ENCODE measurements at regions not wholly inside any gene's neighbourhood (a gene's known extent, or its start where the extent isn't known, plus 50 kb on each side); places are given as distances from the start of the nearest gene placed in this dataset.

DNA sequence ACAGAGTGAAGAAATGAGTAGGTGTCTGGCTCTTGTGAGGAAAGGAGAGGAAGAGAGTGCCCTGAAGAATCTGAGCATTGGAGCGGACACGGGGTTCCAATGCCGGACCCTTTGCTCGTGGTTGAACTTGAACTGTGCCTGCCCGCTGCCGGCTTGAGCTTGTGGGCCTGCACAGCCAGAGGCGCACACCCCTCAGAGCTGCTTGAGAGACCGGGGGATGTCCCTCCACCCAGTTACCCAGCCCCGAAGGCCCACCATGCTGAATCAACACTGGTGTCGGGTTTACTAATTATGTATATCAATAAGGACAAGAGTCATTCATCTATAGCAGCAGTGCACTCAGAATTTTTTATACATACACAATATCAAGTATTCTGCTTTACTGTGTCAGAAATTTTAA is 218.3 kb upstream of the CST7 start:
- FAIRE-seq, result no peak
- Histone ChIP-seq H2AFZ (ENCODE audit: low read depth, low read length) (no peak overlapping the region), H3K79me2 (ENCODE audit: control insufficient read depth, insufficient read depth, low read length) (no peaks in the 10 kb centered on the region), H4K20me1 (replicated peaks; ENCODE audit: control insufficient read depth, insufficient read depth, low read length) (no peaks in the 10 kb centered on the region), H3K9me1 (ENCODE audit: control insufficient read depth, insufficient read depth, low read length) (no peaks in the 10 kb centered on the region), H3K27me3 (ENCODE audit: control insufficient read depth in 2 of 2, insufficient read depth in 2 of 2, low read length in 2 of 2) (peaks cover 0 to 12% of the 10 kb centered on the region in 2 experiments; a peak in 1 of 5 replicates), H3K4me2 (ENCODE audit: insufficient read depth, low read length) (no peak overlapping the region), H3K4me1 (replicated peaks in 1 of 2; ENCODE audit: control insufficient read depth in 2 of 2, insufficient read depth in 2 of 2, low read length in 2 of 2) (no peaks in the 10 kb centered on the region), H3K9ac (ENCODE audit: insufficient read depth in 1 of 2, low read depth in 2 of 2, low read length in 2 of 2) (no peak overlapping the region), H3K27ac (ENCODE audit: extremely low read depth, low read depth, low read length) (no peak overlapping the region), H3K4me3 (no peak overlapping the region), H3K36me3 (ENCODE audit: control insufficient read depth, insufficient read depth, low read length) (no peaks in the 10 kb centered on the region), H3K9me3 (replicated peaks; ENCODE audit: control insufficient read depth, insufficient read depth, low read depth, low read length) (no peaks in the 10 kb centered on the region)
- no peak for ATAC-seq
- ChIA-PET POLR2A (no interaction called here), CTCF (ENCODE audit: low intra/inter-chr PET ratio) (no interaction called here)
- WGBS (ENCODE audit: insufficient coverage, low coverage, missing lambda C conversion rate), result 3% methylated on average over 5 of the region's 10 CpGs
- BruUV-seq (replicated peaks), result no TSS peak
- no peak for DNase-seq (ENCODE audit: extremely low read depth in 1 of 4, low spot score in 3 of 4)
- intact Hi-C loops (cut with micrococcal nuclease) (no loop called here), in situ Hi-C loops (cut with MboI) (no loop called here)
- TF ChIP-seq E2F6 (IDR thresholded peaks at IDR 0.05; ENCODE audit: borderline replicate concordance in 1 of 2, extremely low read depth in 1 of 2, insufficient read depth in 1 of 2, insufficient read length in 1 of 2, low read depth in 1 of 2, low read length in 1 of 2, poor library complexity in 1 of 2, severe bottlenecking in 1 of 2) (no peak), ZNF24 (IDR thresholded peaks at IDR 0.05) (no peak), ZNF212 (CRISPR knock-in tag; IDR thresholded peaks at IDR 0.05) (no peak), HIVEP1 (CRISPR knock-in tag; IDR thresholded peaks at IDR 0.05) (no peak), SREBF1 (IDR thresholded peaks at IDR 0.05; ENCODE audit: borderline replicate concordance, low read depth, low read length) (no peak), POLR2AphosphoS2 (IDR thresholded peaks at IDR 0.05; ENCODE audit: low read length) (no peak), SIN3B (IDR thresholded peaks at IDR 0.05; ENCODE audit: low read depth) (no peak), ARNT (IDR thresholded peaks at IDR 0.05) (no peak), TRIM24 (IDR thresholded peaks at IDR 0.05) (no peak), SMARCE1 (IDR thresholded peaks at IDR 0.05) (no peak), XRCC3 (IDR thresholded peaks at IDR 0.05) (no peak), GATA2 (CRISPR knock-in tag; IDR thresholded peaks at IDR 0.05) (no peak), E2F3 (CRISPR knock-in tag; IDR thresholded peaks at IDR 0.05) (no peak), LARP7 (IDR thresholded peaks at IDR 0.05) (no peak)
- TF ChIP-seq, protein P1, sequence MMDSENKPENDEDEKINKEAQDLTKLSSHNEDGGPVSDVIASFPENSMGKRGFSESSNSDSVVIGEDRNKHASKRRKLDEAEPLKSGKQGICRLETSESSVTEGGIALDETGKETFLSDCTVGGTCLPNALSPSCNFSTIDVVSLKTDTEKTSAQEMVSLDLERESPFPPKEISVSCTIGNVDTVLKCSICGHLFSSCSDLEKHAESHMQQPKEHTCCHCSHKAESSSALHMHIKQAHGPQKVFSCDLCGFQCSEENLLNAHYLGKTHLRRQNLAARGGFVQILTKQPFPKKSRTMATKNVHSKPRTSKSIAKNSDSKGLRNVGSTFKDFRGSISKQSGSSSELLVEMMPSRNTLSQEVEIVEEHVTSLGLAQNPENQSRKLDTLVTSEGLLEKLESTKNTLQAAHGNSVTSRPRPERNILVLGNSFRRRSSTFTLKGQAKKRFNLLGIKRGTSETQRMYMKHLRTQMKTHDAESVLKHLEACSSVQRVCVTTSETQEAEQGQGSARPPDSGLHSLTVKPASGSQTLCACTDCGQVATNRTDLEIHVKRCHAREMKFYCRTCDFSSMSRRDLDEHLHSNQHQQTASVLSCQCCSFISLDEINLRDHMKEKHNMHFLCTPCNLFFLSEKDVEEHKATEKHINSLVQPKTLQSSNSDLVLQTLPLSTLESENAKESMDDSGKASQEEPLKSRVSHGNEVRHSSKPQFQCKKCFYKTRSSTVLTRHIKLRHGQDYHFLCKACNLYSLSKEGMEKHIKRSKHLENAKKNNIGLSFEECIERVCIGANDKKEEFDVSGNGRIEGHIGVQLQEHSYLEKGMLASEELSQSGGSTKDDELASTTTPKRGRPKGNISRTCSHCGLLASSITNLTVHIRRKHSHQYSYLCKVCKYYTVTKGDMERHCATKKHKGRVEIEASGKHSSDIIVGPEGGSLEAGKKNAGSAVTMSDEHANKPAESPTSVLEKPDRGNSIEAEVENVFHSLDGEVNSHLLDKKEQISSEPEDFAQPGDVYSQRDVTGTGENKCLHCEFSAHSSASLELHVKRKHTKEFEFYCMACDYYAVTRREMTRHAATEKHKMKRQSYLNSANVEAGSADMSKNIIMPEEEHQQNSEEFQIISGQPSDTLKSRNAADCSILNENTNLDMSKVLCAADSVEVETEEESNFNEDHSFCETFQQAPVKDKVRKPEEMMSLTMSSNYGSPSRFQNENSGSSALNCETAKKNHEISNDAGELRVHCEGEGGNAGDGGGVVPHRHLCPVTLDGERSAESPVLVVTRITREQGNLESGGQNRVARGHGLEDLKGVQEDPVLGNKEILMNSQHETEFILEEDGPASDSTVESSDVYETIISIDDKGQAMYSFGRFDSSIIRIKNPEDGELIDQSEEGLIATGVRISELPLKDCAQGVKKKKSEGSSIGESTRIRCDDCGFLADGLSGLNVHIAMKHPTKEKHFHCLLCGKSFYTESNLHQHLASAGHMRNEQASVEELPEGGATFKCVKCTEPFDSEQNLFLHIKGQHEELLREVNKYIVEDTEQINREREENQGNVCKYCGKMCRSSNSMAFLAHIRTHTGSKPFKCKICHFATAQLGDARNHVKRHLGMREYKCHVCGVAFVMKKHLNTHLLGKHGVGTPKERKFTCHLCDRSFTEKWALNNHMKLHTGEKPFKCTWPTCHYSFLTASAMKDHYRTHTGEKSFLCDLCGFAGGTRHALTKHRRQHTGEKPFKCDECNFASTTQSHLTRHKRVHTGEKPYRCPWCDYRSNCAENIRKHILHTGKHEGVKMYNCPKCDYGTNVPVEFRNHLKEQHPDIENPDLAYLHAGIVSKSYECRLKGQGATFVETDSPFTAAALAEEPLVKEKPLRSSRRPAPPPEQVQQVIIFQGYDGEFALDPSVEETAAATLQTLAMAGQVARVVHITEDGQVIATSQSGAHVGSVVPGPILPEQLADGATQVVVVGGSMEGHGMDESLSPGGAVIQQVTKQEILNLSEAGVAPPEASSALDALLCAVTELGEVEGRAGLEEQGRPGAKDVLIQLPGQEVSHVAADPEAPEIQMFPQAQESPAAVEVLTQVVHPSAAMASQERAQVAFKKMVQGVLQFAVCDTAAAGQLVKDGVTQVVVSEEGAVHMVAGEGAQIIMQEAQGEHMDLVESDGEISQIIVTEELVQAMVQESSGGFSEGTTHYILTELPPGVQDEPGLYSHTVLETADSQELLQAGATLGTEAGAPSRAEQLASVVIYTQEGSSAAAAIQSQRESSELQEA (IDR thresholded peaks at IDR 0.05; ENCODE audit: low read depth), result no peak
- TF ChIP-seq, protein P2, sequence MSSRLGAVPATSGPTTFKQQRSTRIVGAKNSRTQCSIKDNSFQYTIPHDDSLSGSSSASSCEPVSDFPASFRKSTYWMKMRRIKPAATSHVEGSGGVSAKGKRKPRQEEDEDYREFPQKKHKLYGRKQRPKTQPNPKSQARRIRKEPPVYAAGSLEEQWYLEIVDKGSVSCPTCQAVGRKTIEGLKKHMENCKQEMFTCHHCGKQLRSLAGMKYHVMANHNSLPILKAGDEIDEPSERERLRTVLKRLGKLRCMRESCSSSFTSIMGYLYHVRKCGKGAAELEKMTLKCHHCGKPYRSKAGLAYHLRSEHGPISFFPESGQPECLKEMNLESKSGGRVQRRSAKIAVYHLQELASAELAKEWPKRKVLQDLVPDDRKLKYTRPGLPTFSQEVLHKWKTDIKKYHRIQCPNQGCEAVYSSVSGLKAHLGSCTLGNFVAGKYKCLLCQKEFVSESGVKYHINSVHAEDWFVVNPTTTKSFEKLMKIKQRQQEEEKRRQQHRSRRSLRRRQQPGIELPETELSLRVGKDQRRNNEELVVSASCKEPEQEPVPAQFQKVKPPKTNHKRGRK (tag; IDR thresholded peaks at IDR 0.05), result no peak
